Left lobe of liver (tissue), 2 donors: ENCODE measurements at regions not wholly inside any gene's neighbourhood (a gene's known extent, or its start where the extent isn't known, plus 50 kb on each side); places are given as distances from the start of the nearest gene placed in this dataset.
"Not testable (repeated sequence)": the region's sequence is repeated elsewhere in the genome, so short reads cannot be mapped to it uniquely, and the experiment has no call there.

Source experiments
- ATAC-seq: fragments of 200-7000 bp; cut with Tn5 transposase; one replicate; pipeline ENCODE4 v1.9.1; 2020; ENCODE audit warnings: mild to moderate bottlenecking, moderate library complexity
- DNase-seq: peaks from one replicate; pipeline ENCODE4 v3.0.0-alpha.2; 2020; ENCODE audit warnings: low spot score
- donor health status: DM: no; HTN: no; CAD: no; lungs with moderate emphysema.
- donor health status: DM: no; HTN: yes; CAD: no.

GRCh38 chr15:36047018-36047716 lies 501.2 kb upstream of the DPH6 start:
- not testable (repeated sequence) for ATAC-seq

GRCh38 chr15:36050899-36051298 lies 504.9 kb upstream of the DPH6 start:
- ATAC-seq (no peak), DNase-seq (no peak)

More at GRCh38 chr15:36047018-36047716, 501.2 kb upstream of the DPH6 start:
- not testable (repeated sequence) for DNase-seq

- not testable (repeated sequence) for DNase-seq
- peak; percentile 64 for ATAC-seq
Measured at GRCh38 chr15:36052641-36053040, 506.7 kb upstream of the DPH6 start.

GRCh38 chr15:36053746-36054145 lies 507.8 kb upstream of the DPH6 start:
- no peak for DNase-seq

GRCh38 chr15:36059596-36059995 lies 513.6 kb upstream of the DPH6 start:
- DNase-seq (no peak), ATAC-seq (no peak)

More at GRCh38 chr15:36053746-36054145, 507.8 kb upstream of the DPH6 start:
- no peak for ATAC-seq

- ATAC-seq = no peak
- DNase-seq = no peak
Measured at GRCh38 chr15:36062357-36062756, 516.4 kb upstream of the DPH6 start.

- DNase-seq (no peak), ATAC-seq (no peak)
Measured at GRCh38 chr15:36066757-36067156, 512.7 kb upstream of the CDIN1 start.

- ATAC-seq (no peak), DNase-seq (no peak)
Measured at GRCh38 chr15:36067483-36068274, 511.7 kb upstream of the CDIN1 start.

GRCh38 chr15:36075333-36075732 lies 504.1 kb upstream of the CDIN1 start:
- DNase-seq (no peak), ATAC-seq (no peak)

- DNase-seq (no peak), ATAC-seq (no peak)
Measured at GRCh38 chr15:36079021-36079420, 500.4 kb upstream of the CDIN1 start.

- ATAC-seq = no peak
Measured at GRCh38 chr15:36080759-36081158, 498.7 kb upstream of the CDIN1 start.

GRCh38 chr15:36090286-36090946 lies 489.0 kb upstream of the CDIN1 start:
- ATAC-seq (no peak), DNase-seq (no peak)

More at GRCh38 chr15:36080759-36081158, 498.7 kb upstream of the CDIN1 start:
- DNase-seq = no peak

GRCh38 chr15:36106640-36107335 lies 472.6 kb upstream of the CDIN1 start:
- DNase-seq (no peak), ATAC-seq (no peak)

GRCh38 chr15:36108541-36108940 lies 470.9 kb upstream of the CDIN1 start:
- no peak for ATAC-seq

GRCh38 chr15:36109943-36110658 lies 469.3 kb upstream of the CDIN1 start:
- DNase-seq = no peak
- ATAC-seq = no peak

More at GRCh38 chr15:36108541-36108940, 470.9 kb upstream of the CDIN1 start:
- DNase-seq = no peak

GRCh38 chr15:36110659-36110993 lies 468.8 kb upstream of the CDIN1 start:
- no peak for ATAC-seq
- no peak for DNase-seq

GRCh38 chr15:36117296-36117787 lies 462.1 kb upstream of the CDIN1 start:
- no peak for ATAC-seq
- no peak for DNase-seq

- DNase-seq (no peak), ATAC-seq (no peak)
Measured at GRCh38 chr15:36126194-36126593, 453.2 kb upstream of the CDIN1 start.

GRCh38 chr15:36130641-36131310 lies 448.6 kb upstream of the CDIN1 start:
- DNase-seq = no peak
- no peak for ATAC-seq

GRCh38 chr15:36133742-36134141 lies 445.7 kb upstream of the CDIN1 start:
- no peak for ATAC-seq
- DNase-seq = no peak
